RWPE1 (cell line): ENCODE measurements at regions not wholly inside any gene's neighbourhood (a gene's known extent, or its start where the extent isn't known, plus 50 kb on each side); places are given as distances from the start of the nearest gene placed in this dataset.

Source experiments
- CTCF ChIA-PET: fragments of 350-600 bp; sonication (Branson Sonifier 250); formaldehyde crosslinking; extraction: SDS; loops from one replicate; lab custom pipeline; 2021; lab: Yijun Ruan, JAX
- POLR2A ChIA-PET: fragments of 400-600 bp; formaldehyde crosslinking; extraction: SDS; loops from one replicate; lab custom pipeline; 2020; ENCODE audit warnings: antibody characterized with exemption; ENCODE audit not compliant: low non-redundant PET; lab: Yijun Ruan, JAX
- DNase-seq: peaks from one replicate; pipeline ENCODE4 v3.0.0; 2012; ENCODE audit warnings: low spot score
- H3K27ac ChIP-seq: fragments of 450-650 bp; 2 replicates; pipeline ENCODE4 v1.5.1; 2017
- TF ChIP-seq, protein P1 (sequence below): fragments of 450-650 bp; conservative IDR thresholded peaks from 2 replicates; pipeline ENCODE4 v1.5.1; 2017; ENCODE audit warnings: low read depth, mild to moderate bottlenecking

DNA sequence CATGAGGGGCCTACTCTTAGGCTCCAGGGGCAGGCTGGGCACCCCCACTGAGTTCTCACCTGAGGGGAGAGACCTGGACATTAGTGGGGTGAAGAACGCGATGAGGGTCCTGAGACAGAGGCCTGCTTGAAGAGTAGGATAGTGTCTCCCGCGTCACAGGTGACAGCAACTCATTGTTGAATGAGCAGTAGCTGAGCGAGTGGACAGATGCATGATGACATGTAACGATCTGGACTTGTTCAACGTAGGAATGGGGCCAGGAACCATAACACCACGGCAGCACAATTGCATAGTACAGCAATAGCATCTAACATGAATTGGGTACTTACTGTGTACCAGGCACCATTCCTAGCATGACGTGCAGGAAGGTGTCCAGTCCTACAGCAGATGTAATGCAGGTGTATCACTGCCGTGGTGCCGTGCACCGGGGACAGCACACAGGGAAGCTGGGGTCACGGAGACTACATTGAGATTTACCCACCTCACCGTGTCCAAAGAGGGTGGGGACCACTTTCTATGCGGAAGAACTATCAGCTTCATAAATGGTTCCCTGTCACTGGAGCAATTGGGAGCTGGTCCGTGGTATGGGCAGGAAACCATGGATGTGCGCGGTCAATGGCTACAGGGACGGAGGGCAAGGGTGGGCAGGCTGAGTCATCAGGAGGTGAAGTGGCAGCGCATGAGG lies 1019.1 kb downstream of the TBC1D22A start:
- no peak overlapping the region for H3K27ac ChIP-seq
- ChIA-PET POLR2A (no interaction called here), CTCF (no interaction called here)
- no peak for DNase-seq
- TF ChIP-seq, protein P1, sequence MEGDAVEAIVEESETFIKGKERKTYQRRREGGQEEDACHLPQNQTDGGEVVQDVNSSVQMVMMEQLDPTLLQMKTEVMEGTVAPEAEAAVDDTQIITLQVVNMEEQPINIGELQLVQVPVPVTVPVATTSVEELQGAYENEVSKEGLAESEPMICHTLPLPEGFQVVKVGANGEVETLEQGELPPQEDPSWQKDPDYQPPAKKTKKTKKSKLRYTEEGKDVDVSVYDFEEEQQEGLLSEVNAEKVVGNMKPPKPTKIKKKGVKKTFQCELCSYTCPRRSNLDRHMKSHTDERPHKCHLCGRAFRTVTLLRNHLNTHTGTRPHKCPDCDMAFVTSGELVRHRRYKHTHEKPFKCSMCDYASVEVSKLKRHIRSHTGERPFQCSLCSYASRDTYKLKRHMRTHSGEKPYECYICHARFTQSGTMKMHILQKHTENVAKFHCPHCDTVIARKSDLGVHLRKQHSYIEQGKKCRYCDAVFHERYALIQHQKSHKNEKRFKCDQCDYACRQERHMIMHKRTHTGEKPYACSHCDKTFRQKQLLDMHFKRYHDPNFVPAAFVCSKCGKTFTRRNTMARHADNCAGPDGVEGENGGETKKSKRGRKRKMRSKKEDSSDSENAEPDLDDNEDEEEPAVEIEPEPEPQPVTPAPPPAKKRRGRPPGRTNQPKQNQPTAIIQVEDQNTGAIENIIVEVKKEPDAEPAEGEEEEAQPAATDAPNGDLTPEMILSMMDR, result no peak

DNA sequence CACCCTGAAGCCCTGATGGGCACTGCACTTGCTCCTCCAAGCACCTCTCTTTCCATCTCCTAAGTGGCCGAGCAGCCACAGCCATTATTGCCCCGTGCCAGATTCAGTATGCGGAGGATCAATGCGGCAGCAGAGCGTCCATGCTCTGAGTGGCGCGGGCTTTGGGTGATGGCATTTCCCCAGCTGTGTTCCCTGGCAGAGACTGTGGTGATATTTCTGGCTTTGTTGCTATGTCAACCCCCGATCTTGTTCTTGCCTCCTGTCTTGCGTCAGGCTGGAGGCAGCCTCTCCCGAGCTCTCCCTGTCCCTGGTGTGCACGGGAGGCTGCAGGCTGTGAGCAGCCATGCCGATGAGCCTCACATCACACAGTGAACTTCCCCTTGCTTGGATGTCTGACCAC lies 1018.6 kb downstream of the TBC1D22A start:
- TF ChIP-seq, protein P1, result no peak
- H3K27ac ChIP-seq, result no peak overlapping the region
- POLR2A ChIA-PET, result no interaction called here
- DNase-seq, result no peak
- CTCF ChIA-PET, result no interaction called here

DNA sequence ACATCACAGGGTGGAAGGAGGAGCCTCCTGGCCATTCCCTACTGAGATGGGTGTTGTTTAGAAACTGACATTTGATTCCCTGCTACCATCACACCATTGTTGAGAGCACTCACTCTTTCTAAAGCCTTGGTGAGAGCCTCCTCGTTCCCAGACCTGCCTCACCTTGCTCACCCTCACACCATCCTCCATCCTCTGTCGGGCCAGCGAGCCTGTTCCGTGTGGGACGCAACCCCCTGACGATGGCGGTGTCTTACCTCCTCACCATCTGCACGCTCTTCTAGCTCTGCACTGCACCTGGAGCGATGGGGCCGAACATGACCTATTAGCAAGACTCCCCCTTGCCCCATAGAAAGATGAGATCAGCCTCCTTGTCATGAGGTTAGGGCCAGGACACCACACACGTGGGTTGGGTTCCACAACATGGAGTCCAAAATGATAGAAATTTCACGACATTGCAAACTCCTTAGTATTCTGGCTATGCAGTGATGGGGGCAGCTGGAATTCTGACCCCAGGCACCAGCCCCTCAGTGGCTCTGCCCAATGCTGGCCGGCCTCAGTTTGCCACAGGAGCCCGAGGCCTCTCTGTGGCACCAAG lies 1017.9 kb downstream of the TBC1D22A start:
- H3K27ac ChIP-seq, result no peak overlapping the region
- ChIA-PET POLR2A (no interaction called here), CTCF (no interaction called here)
- no peak for DNase-seq
- TF ChIP-seq, protein P1, result no peak

DNA sequence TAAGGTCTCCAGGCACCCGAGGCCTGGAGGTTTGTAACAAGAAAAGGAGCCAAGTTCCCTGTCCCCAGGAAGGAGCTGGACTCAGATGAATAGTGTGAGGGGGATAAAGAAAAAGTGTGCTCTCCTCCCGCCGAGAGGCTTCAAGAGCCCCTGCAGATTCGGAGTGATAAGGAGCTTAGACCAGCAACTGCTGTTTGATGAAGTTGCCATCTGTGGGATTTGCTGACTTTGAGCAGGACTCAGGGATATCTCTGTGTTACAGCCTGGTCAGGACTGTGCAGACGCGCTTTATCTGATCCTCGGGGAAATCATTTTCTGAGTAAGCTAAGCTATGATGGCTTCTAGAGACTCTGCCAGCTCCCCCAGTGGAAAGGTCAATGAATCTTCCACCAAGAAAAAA lies 1017.0 kb downstream of the TBC1D22A start:
- CTCF ChIA-PET, result no interaction called here
- TF ChIP-seq, protein P1, result no peak
- no peak overlapping the region for H3K27ac ChIP-seq
- POLR2A ChIA-PET, result no interaction called here
- DNase-seq, result no peak

DNA sequence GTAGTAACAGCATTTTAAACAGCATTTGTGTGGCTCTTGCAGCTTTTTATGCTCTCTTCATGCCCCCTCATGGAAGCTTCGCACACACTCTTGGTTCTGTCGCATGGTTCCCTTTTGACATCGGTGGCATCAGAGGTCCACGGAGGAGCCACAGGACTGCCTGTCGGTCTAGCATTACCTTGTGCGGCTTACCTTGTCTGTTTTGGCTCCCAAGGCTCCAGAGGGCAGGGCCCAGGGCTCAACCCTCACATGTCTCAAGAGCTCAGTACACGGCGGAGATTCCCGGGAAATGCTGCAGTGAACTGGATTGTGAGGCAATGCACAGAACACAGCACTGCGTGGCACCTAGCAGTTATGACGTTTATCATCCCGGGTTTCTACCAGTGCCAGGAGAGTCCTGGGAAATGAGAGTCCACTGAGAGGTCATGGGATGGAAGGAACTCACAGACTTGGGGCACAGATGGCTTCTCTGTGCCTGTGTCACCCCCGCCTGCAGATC lies 1015.8 kb downstream of the TBC1D22A start:
- CTCF ChIA-PET, result no interaction called here

DNA sequence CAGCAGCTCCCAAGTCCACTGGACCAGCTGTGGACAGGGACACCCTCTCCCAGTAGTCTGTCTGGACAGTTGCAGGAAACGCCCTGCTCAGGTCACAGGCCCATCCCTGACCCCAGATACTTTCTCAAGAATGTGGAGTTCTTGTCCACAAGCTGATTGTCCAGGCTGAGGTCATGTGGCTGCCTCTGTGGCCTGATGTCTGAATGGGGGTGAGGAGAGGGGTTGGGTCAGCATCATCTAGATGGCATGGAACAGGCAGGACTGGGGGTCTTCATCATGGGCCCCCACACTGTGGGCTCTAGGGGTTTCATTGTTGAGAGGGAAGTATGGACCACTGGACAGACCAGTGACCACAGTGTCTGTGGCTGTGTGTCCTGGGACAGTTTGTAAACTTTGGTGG lies 1015.0 kb downstream of the TBC1D22A start:
- ChIA-PET CTCF (interaction anchor here (0.6 kb wide), 1 partner anchor 1606 kb away, joined by 5 read pairs; no protein-coding TSS in a partner anchor), POLR2A (no interaction called here)
- TF ChIP-seq, protein P1, result no peak
- no peak overlapping the region for H3K27ac ChIP-seq
- DNase-seq, result no peak

More for the DNA sequence above, 1015.8 kb downstream of the TBC1D22A start:
- POLR2A ChIA-PET, result no interaction called here
- no peak overlapping the region for H3K27ac ChIP-seq
- TF ChIP-seq, protein P1, result no peak
- DNase-seq, result no peak
